ENCODE measurements at regions not wholly inside any gene's neighbourhood (a gene's known extent, or its start where the extent isn't known, plus 50 kb on each side); places are given as distances from the start of the nearest gene placed in this dataset.

- H3K4me3 ChIP-seq (ENCODE audit: insufficient read depth, low read length, poor library complexity, severe bottlenecking), result no peak overlapping the region
These were observed 63.2 kb upstream of the CDH12 start for GRCh38 chr5:22916393-22916792.

GRCh38 chr5:22911019-22911418 is 57.9 kb upstream of the CDH12 start:
- H3K4me3 ChIP-seq (ENCODE audit: insufficient read depth, low read length, poor library complexity, severe bottlenecking), result no peak overlapping the region
- no peaks in the 10 kb centered on the region for H3K79me2 ChIP-seq (ENCODE audit: insufficient read depth, low read length)
- H3K9ac ChIP-seq (ENCODE audit: low read length), result no peak overlapping the region
- no peak overlapping the region for H2AFZ ChIP-seq (ENCODE audit: low read depth, low read length, severe bottlenecking)
- no peaks in the 10 kb centered on the region for H3K27me3 ChIP-seq (ENCODE audit: low read length)
- no peak overlapping the region for H3K27ac ChIP-seq (ENCODE audit: low read depth, low read length)
- no peak overlapping the region for H3K4me2 ChIP-seq (ENCODE audit: low read depth, low read length, poor library complexity, severe bottlenecking)
- no peaks in the 10 kb centered on the region for H4K20me1 ChIP-seq (ENCODE audit: low read depth, low read length)
- no peak for TF ChIP-seq CTCF (IDR thresholded peaks at IDR 0.05; ENCODE audit: insufficient read depth, low read length, poor library complexity, severe bottlenecking)
- no peak for TF ChIP-seq EZH2phosphoT487 (conservative IDR thresholded peaks at IDR 0.05; ENCODE audit: low read length)
- no peaks in the 10 kb centered on the region for H3K9me2 ChIP-seq (replicated peaks; ENCODE audit: insufficient read depth, low read length)
- no peaks in the 10 kb centered on the region for H3K36me3 ChIP-seq (ENCODE audit: low read length)
- H3F3A ChIP-seq (ENCODE audit: insufficient read depth), result no peaks in the 10 kb centered on the region
- H3K9me3 ChIP-seq (ENCODE audit: insufficient read depth, low read length), result no peaks in the 10 kb centered on the region

More at GRCh38 chr5:22916393-22916792, 63.2 kb upstream of the CDH12 start:
- H3K4me2 ChIP-seq (ENCODE audit: low read depth, low read length, poor library complexity, severe bottlenecking), result no peak overlapping the region
- no peak overlapping the region for H3K27ac ChIP-seq (ENCODE audit: low read depth, low read length)
- TF ChIP-seq EZH2phosphoT487 (conservative IDR thresholded peaks at IDR 0.05; ENCODE audit: low read length), result no peak
- no peak for TF ChIP-seq CTCF (IDR thresholded peaks at IDR 0.05; ENCODE audit: insufficient read depth, low read length, poor library complexity, severe bottlenecking)
- H3K9me3 ChIP-seq (ENCODE audit: insufficient read depth, low read length), result no peaks in the 10 kb centered on the region
- no peak overlapping the region for H2AFZ ChIP-seq (ENCODE audit: low read depth, low read length, severe bottlenecking)
- H3K9ac ChIP-seq (ENCODE audit: low read length), result no peak overlapping the region
- H3F3A ChIP-seq (ENCODE audit: insufficient read depth), result no peaks in the 10 kb centered on the region
- no peaks in the 10 kb centered on the region for H3K27me3 ChIP-seq (ENCODE audit: low read length)
- H3K9me2 ChIP-seq (replicated peaks; ENCODE audit: insufficient read depth, low read length), result no peaks in the 10 kb centered on the region
- H4K20me1 ChIP-seq (ENCODE audit: low read depth, low read length), result no peaks in the 10 kb centered on the region
- H3K79me2 ChIP-seq (ENCODE audit: insufficient read depth, low read length), result no peaks in the 10 kb centered on the region
- no peaks in the 10 kb centered on the region for H3K36me3 ChIP-seq (ENCODE audit: low read length)

GRCh38 chr5:22910523-22910922 is 57.4 kb upstream of the CDH12 start:
- no peaks in the 10 kb centered on the region for H3K36me3 ChIP-seq (ENCODE audit: low read length)
- H3K9me3 ChIP-seq (ENCODE audit: insufficient read depth, low read length), result no peaks in the 10 kb centered on the region
- H3F3A ChIP-seq (ENCODE audit: insufficient read depth), result no peaks in the 10 kb centered on the region
- no peaks in the 10 kb centered on the region for H3K27me3 ChIP-seq (ENCODE audit: low read length)
- H3K79me2 ChIP-seq (ENCODE audit: insufficient read depth, low read length), result no peaks in the 10 kb centered on the region
- no peak for TF ChIP-seq CTCF (IDR thresholded peaks at IDR 0.05; ENCODE audit: insufficient read depth, low read length, poor library complexity, severe bottlenecking)
- TF ChIP-seq EZH2phosphoT487 (conservative IDR thresholded peaks at IDR 0.05; ENCODE audit: low read length), result no peak
- H2AFZ ChIP-seq (ENCODE audit: low read depth, low read length, severe bottlenecking), result no peak overlapping the region
- no peaks in the 10 kb centered on the region for H3K9me2 ChIP-seq (replicated peaks; ENCODE audit: insufficient read depth, low read length)
- no peak overlapping the region for H3K4me3 ChIP-seq (ENCODE audit: insufficient read depth, low read length, poor library complexity, severe bottlenecking)
- H3K9ac ChIP-seq (ENCODE audit: low read length), result no peak overlapping the region
- H3K27ac ChIP-seq (ENCODE audit: low read depth, low read length), result no peak overlapping the region
- H4K20me1 ChIP-seq (ENCODE audit: low read depth, low read length), result no peaks in the 10 kb centered on the region
- no peak overlapping the region for H3K4me2 ChIP-seq (ENCODE audit: low read depth, low read length, poor library complexity, severe bottlenecking)

Data from SU-DHL-6 (cell line).